OCI-LY3 (cell line): ENCODE measurements at regions not wholly inside any gene's neighbourhood (a gene's known extent, or its start where the extent isn't known, plus 50 kb on each side); places are given as distances from the start of the nearest gene placed in this dataset.

Experiments used
- H2AFZ ChIP-seq: fragments of 200-600, 300-600 bp; shearing (Covaris generic); 2 replicates; pipeline ENCODE4 v1.6.0; 2014; ENCODE audit warnings: antibody characterized with exemption, low read depth, low read length
- H3K27ac ChIP-seq: fragments of 200-600, 300-600 bp; sonication (generic); 2 replicates; pipeline ENCODE4 v1.5.1; 2014; ENCODE audit warnings: mild to moderate bottlenecking, low read length, moderate library complexity, mixed read lengths
- H3K27me3 ChIP-seq: fragments of 200-600, 300-600 bp; sonication (generic); 2 replicates; pipeline ENCODE4 v1.6.1; 2014; ENCODE audit warnings: low read depth, low read length, mixed read lengths
- H3K36me3 ChIP-seq: fragments of 200-600, 300-600 bp; sonication (generic); replicated peaks from 2 replicates; pipeline ENCODE3; 2014; ENCODE audit warnings: low read depth, low read length, mixed read lengths
- H3K4me1 ChIP-seq: fragments of 300-600, 200-600 bp; sonication (generic); 2 replicates; pipeline ENCODE4 v1.6.1; 2014; ENCODE audit warnings: low read length, mixed read lengths
- H3K4me2 ChIP-seq: fragments of 200-600, 300-600 bp; sonication (generic); 2 replicates; pipeline ENCODE4 v1.6.1; 2014; ENCODE audit warnings: low read length, mixed read lengths
- H3K4me3 ChIP-seq: fragments of 300-600, 200-600 bp; sonication (generic); 2 replicates; pipeline ENCODE4 v1.5.1; 2014; ENCODE audit warnings: antibody characterized with exemption, mild to moderate bottlenecking, low read length, moderate library complexity
- H3K79me2 ChIP-seq: fragments of 300-600, 200-600 bp; shearing (Covaris generic); 2 replicates; pipeline ENCODE4 v1.6.1; 2014; ENCODE audit warnings: mild to moderate bottlenecking, low read length, mixed read lengths
- H3K9ac ChIP-seq: fragments of 300-600, 200-600 bp; shearing (Covaris generic); 2 replicates; pipeline ENCODE4 v1.6.0; 2014; ENCODE audit warnings: mild to moderate bottlenecking, low read length, moderate library complexity
- H3K9me3 ChIP-seq: fragments of 200-600, 300-600 bp; shearing (Covaris generic); 2 replicates; pipeline ENCODE4 v1.6.1; 2014; ENCODE audit warnings: low read length, mixed read lengths; ENCODE audit not compliant: insufficient read depth
- H4K20me1 ChIP-seq: fragments of 200-600, 300-600 bp; sonication (generic); 2 replicates; pipeline ENCODE4 v1.6.1; 2016; ENCODE audit warnings: low read length, mixed read lengths; ENCODE audit not compliant: insufficient read depth
- CTCF ChIP-seq: fragments of 200-600, 300-600 bp; sonication (generic); IDR thresholded peaks from 2 replicates; pipeline ENCODE4 v1.5.1; 2014; ENCODE audit warnings: antibody characterized with exemption, low read length, low read depth
- EZH2phosphoT487 ChIP-seq: fragments of 200-600 bp; shearing (Covaris generic); IDR thresholded peaks from 2 replicates; pipeline ENCODE4 v1.6.1; 2018; ENCODE audit warnings: antibody characterized with exemption, mixed run types, low read depth

GRCh38 chr1:99407018-99407417, 142.7 kb downstream of the PLPPR4 start:
- Histone ChIP-seq H3K79me2 (no peaks in the 10 kb centered on the region), H3K9ac (no peak overlapping the region), H3K27ac (no peak overlapping the region), H2AFZ (no peak overlapping the region), H3K4me2 (no peak overlapping the region), H3K4me1 (no peaks in the 10 kb centered on the region), H4K20me1 (no peaks in the 10 kb centered on the region), H3K36me3 (no peaks in the 10 kb centered on the region), H3K4me3 (no peak overlapping the region), H3K9me3 (no peaks in the 10 kb centered on the region), H3K27me3 (no peaks in the 10 kb centered on the region)
- TF ChIP-seq CTCF (no peak), EZH2phosphoT487 (no peak)

GRCh38 chr1:99424087-99424486, 159.8 kb downstream of the PLPPR4 start:
- Histone ChIP-seq H3K9me3 (no peaks in the 10 kb centered on the region), H3K4me1 (no peaks in the 10 kb centered on the region), H4K20me1 (no peaks in the 10 kb centered on the region), H3K4me3 (no peak overlapping the region), H3K36me3 (no peaks in the 10 kb centered on the region), H2AFZ (no peak overlapping the region), H3K79me2 (no peaks in the 10 kb centered on the region), H3K27ac (no peak overlapping the region), H3K4me2 (no peak overlapping the region), H3K27me3 (no peaks in the 10 kb centered on the region), H3K9ac (no peak overlapping the region)
- TF ChIP-seq CTCF (no peak), EZH2phosphoT487 (no peak)

GRCh38 chr1:99429754-99430153, 165.5 kb downstream of the PLPPR4 start:
- H2AFZ ChIP-seq, result no peak overlapping the region
- H3K9me3 ChIP-seq, result no peaks in the 10 kb centered on the region
- no peak overlapping the region for H3K4me3 ChIP-seq
- H3K9ac ChIP-seq, result no peak overlapping the region
- H3K4me2 ChIP-seq, result no peak overlapping the region
- no peaks in the 10 kb centered on the region for H4K20me1 ChIP-seq
- no peaks in the 10 kb centered on the region for H3K4me1 ChIP-seq
- no peaks in the 10 kb centered on the region for H3K79me2 ChIP-seq
- H3K27me3 ChIP-seq, result no peaks in the 10 kb centered on the region
- no peaks in the 10 kb centered on the region for H3K36me3 ChIP-seq
- H3K27ac ChIP-seq, result no peak overlapping the region
- TF ChIP-seq CTCF (no peak), EZH2phosphoT487 (no peak)

- Histone ChIP-seq H3K79me2 (no peaks in the 10 kb centered on the region), H3K9me3 (no peaks in the 10 kb centered on the region), H4K20me1 (no peaks in the 10 kb centered on the region), H3K4me2 (no peak overlapping the region), H3K4me1 (no peaks in the 10 kb centered on the region), H2AFZ (no peak overlapping the region), H3K27me3 (no peaks in the 10 kb centered on the region), H3K36me3 (no peaks in the 10 kb centered on the region), H3K4me3 (no peak overlapping the region), H3K9ac (no peak overlapping the region), H3K27ac (no peak overlapping the region)
- TF ChIP-seq EZH2phosphoT487 (no peak), CTCF (no peak)
Observed at GRCh38 chr1:99438656-99439230, 174.5 kb downstream of the PLPPR4 start.
